NCI-H1694 (cell line): ENCODE measurements at regions not wholly inside any gene's neighbourhood (a gene's known extent, or its start where the extent isn't known, plus 50 kb on each side); places are given as distances from the start of the nearest gene placed in this dataset.
A peak's percentile ranks its signal among the peaks of the same experiment; 100 is the strongest.

ENCODE experiments used
- DNase-seq: peaks from one replicate; lab custom pipeline; 2025; lab: John Stamatoyannopoulos, UW

DNA sequence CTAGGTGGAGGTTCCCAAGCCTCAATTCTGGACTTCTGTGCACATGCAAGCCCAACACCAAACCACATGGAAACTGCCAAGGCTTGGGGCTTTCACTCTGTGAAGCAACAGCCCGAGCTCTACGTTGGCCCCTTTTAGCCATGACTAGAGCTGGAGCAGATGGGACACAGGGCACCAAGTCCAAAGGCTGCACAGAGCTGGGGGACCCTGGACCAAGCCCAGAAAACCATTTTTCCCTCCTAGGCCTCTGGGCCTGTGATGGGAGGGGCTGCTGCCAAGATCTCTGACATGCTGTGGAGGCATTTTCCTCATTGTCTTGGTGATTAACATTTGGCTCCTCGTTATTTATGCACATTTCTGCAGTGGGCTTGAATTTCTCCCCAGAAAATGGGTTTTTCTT is 258.7 kb upstream of the ACTRT1 start:
- no peak for DNase-seq

GRCh38 chrX:128309311-128309710 is 257.1 kb upstream of the ACTRT1 start:
- no peak for DNase-seq

DNA sequence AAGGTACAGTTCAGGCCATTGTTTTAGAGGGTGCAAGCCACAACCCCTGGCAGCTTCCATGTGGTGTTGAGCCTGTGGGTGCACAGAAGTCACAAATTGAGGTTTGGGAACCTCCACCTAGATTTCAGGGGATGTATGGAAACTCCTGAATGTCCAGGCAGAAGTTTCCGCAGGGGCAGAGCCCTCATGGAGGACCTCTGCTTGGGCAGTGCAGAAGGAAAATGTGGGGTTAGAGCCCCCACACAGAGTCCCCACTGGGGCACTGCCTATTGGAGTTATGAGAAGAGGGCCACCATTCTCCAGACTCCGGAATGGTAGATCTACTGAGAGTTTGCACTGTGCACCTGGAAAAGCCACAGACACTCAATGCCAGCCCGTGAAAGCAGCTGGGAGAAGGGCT is 242.0 kb upstream of the ACTRT1 start:
- no peak for DNase-seq

- no peak for DNase-seq
These were observed 235.5 kb upstream of the ACTRT1 start for GRCh38 chrX:128287693-128288092.

GRCh38 chrX:128250621-128251020 is 198.4 kb upstream of the ACTRT1 start:
- DNase-seq: no peak

GRCh38 chrX:128216364-128216763 is 164.2 kb upstream of the ACTRT1 start:
- DNase-seq: no peak

DNA sequence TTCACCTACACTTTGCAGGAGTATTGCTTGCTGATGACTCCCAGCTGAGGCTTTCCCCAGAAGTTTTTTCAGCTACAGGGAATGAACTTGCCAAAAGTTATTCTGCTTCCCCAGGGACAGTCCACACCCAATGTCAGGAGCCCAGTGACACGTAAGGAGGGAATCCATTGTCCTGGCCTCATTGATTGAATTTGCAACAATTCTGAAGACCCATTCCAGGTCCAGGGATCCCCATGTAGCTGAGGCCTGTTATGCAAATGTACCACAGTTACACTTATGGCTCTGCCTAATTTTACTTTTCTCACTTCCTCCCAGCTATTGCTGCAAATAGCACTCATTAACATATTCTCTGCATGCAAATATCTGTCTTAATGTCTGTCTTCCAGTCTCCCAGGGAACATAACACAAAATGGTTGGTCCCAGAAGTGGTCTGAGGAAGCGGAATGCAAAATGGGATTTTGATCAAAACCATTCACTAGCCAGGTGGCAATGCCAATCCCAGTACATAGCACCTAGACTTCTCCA is 113.7 kb upstream of the ACTRT1 start:
- DNase-seq: no peak

DNA sequence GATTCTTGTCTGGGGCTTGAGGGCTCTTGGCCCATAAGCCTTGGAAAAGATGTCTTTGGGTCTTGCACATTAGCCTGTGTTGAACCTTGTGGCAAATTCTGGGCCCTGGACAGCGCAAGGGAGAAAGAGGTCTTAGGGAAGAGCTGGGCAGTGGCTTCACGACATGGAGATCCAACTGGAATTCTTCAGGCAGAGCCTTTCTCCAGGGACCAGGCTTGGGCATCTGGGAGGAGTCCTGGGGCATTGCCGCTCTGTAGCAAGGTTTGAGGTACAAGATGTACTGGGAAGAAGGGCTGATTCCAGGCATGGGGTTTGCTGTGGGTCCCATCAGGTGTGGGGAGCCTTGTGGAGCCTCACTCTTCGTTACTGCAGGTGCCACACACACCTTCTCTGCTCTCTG is 104.0 kb upstream of the ACTRT1 start:
- no peak for DNase-seq

GRCh38 chrX:128142745-128143144 is 90.5 kb upstream of the ACTRT1 start:
- DNase-seq: no peak

- peak; percentile 26 for DNase-seq
These were observed 54.4 kb upstream of the ACTRT1 start for GRCh38 chrX:128106630-128107029.

DNA sequence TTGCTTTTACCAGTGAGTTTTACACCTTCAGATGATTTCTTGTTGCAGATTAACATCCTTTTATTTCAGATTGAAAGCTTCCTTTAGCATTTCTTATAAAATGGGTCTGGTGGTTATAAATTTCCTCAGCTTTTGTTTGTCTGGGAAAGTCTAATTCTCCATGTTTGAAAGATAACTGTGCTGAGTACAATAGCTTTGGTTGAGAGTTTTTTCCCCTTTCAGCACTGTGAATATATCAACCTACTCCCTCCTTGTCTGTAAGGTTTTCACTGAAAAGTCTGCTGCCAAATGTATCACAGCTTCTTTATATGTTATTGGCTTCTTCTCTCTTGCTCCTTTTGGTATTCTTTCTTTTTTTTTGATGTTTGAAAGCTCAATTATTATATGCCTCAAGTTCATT is 53.5 kb upstream of the ACTRT1 start:
- no peak for DNase-seq
